H1 (cell line): ENCODE measurements at regions not wholly inside any gene's neighbourhood (a gene's known extent, or its start where the extent isn't known, plus 50 kb on each side); places are given as distances from the start of the nearest gene placed in this dataset.

Experiments
- CTCF ChIA-PET: fragments of 300-600 bp; sonication (Branson Sonifier 250); formaldehyde crosslinking; loops from one replicate; lab custom pipeline; 2021; ENCODE audit not compliant: partially characterized antibody; lab: Charles Lee
- POLR2A ChIA-PET: fragments of 300-600 bp; sonication (Branson Sonifier 250); formaldehyde crosslinking; loops from one replicate; lab custom pipeline; 2021; ENCODE audit warnings: inconsistent platforms; ENCODE audit not compliant: partially characterized antibody; lab: Charles Lee
- DNase-seq, 2 experiments: peaks; one replicate each; pipeline versions ENCODE4 v3.0.0 to v3.0.0-alpha.2; 2010 to 2022; ENCODE audit warnings: low spot score in 2 of 2, low read depth in 1 of 2, mixed read lengths in 1 of 2
- FAIRE-seq: peaks from 2 replicates; lab custom pipeline; 2011; peaks lifted over from hg19 to GRCh38; lab: Jason Lieb, UNC
- H2AFZ ChIP-seq: 2 replicates; pipeline ENCODE4 v1.8.1; 2012; ENCODE audit warnings: low read length, inconsistent platforms
- H2AK5ac ChIP-seq: 2 replicates; pipeline ENCODE4 v1.6.1; 2013; ENCODE audit warnings: low read depth, low read length
- H2BK120ac ChIP-seq: replicated peaks from 2 replicates; pipeline ENCODE3; 2013; ENCODE audit warnings: low read depth, low read length, inconsistent platforms
- H2BK12ac ChIP-seq: 2 replicates; pipeline ENCODE4 v1.6.1; 2013; ENCODE audit warnings: low read depth, low read length
- H2BK15ac ChIP-seq: 2 replicates; pipeline ENCODE4 v1.6.1; 2013; ENCODE audit warnings: low read length
- H2BK20ac ChIP-seq: 2 replicates; pipeline ENCODE4 v1.6.1; 2013; ENCODE audit warnings: low read length
- H2BK5ac ChIP-seq: 2 replicates; pipeline ENCODE4 v1.6.1; 2013; ENCODE audit warnings: low read depth, low read length
- H3K14ac ChIP-seq: 2 replicates; pipeline ENCODE4 v1.6.1; 2013; ENCODE audit warnings: inconsistent platforms; ENCODE audit not compliant: insufficient read length
- H3K18ac ChIP-seq: 2 replicates; pipeline ENCODE4 v1.6.1; 2013; ENCODE audit warnings: low read length; ENCODE audit errors: extremely low read depth
- H3K23ac ChIP-seq: 2 replicates; pipeline ENCODE4 v1.6.1; 2013; ENCODE audit warnings: inconsistent platforms; ENCODE audit not compliant: insufficient read length
- H3K23me2 ChIP-seq: 2 replicates; pipeline ENCODE4 v1.6.1; 2013; ENCODE audit warnings: low read depth, low read length
- H3K27ac ChIP-seq: 2 replicates; pipeline ENCODE4 v1.6.1; 2011; ENCODE audit warnings: low read depth, low read length, inconsistent platforms
- H3K27me3 ChIP-seq, 4 experiments: replicated peaks in 1 of 4; 1 replicate in 1 of 4; 2 replicates in 3 of 4; pipeline versions ENCODE4 v1.6.1 to v1.8.1; 2011 to 2013; ENCODE audit warnings: low read length in 3 of 4, mild to moderate bottlenecking in 3 of 4, inconsistent platforms in 2 of 4, mixed read lengths in 2 of 4, moderate library complexity in 1 of 4; ENCODE audit not compliant: control insufficient read depth in 3 of 4, insufficient read depth in 3 of 4; ENCODE audit errors: extremely low read depth in 1 of 4
- H3K36me3 ChIP-seq, 4 experiments: 2 replicates each; pipeline versions ENCODE4 v1.6.1 to v1.8.1; 2011 to 2013; ENCODE audit warnings: mild to moderate bottlenecking in 4 of 4, low read length in 3 of 4, moderate library complexity in 2 of 4, control low read depth in 1 of 4, inconsistent platforms in 1 of 4; ENCODE audit not compliant: insufficient read depth in 4 of 4, control insufficient read depth in 2 of 4
- H3K4ac ChIP-seq: replicated peaks from 2 replicates; pipeline ENCODE3; 2013; ENCODE audit warnings: low read length, low read depth, mixed read lengths, inconsistent platforms; ENCODE audit not compliant: insufficient read length
- H3K4me1 ChIP-seq, 4 experiments: replicated peaks in 1 of 4; 1 replicate in 1 of 4; 2 replicates in 3 of 4; pipeline versions ENCODE4 v1.6.1 to v1.8.1; 2011 to 2013; ENCODE audit warnings: low read length in 3 of 4, inconsistent platforms in 2 of 4, mixed read lengths in 1 of 4; ENCODE audit not compliant: insufficient read depth in 4 of 4, control insufficient read depth in 3 of 4
- H3K4me2 ChIP-seq, 2 experiments: 2 replicates each; pipeline versions ENCODE4 v1.6.1 to v1.8.1; 2011 to 2013; ENCODE audit warnings: low read depth in 2 of 2, low read length in 2 of 2, control low read depth in 1 of 2, inconsistent platforms in 1 of 2, mild to moderate bottlenecking in 1 of 2; ENCODE audit not compliant: insufficient read depth in 1 of 2
- H3K4me3 ChIP-seq, 4 experiments: fragments of 200-600, 300-600 bp in 1 of 4; sonication (generic), shearing (Covaris generic), sonication (Bioruptor Twin) in 1 of 4; 2 replicates each; pipeline versions ENCODE4 v1.5.1 to v1.8.1; 2011 to 2016; ENCODE audit warnings: low read length in 4 of 4, low read depth in 3 of 4, control low read depth in 2 of 4, inconsistent platforms in 2 of 4, mild to moderate bottlenecking in 2 of 4, mixed read lengths in 1 of 4, moderate library complexity in 1 of 4; ENCODE audit not compliant: insufficient read depth in 2 of 4; ENCODE audit errors: extremely low read depth in 1 of 4
- H3K56ac ChIP-seq: replicated peaks from 2 replicates; pipeline ENCODE3; 2013; ENCODE audit warnings: low read depth, mild to moderate bottlenecking, mixed read lengths, low read length, inconsistent platforms; ENCODE audit not compliant: insufficient read length
- H3K79me1 ChIP-seq: 2 replicates; pipeline ENCODE4 v1.6.1; 2013; ENCODE audit warnings: low read depth, low read length, control low read depth
- H3K79me2 ChIP-seq, 2 experiments: 2 replicates each; pipeline versions ENCODE4 v1.6.1 to v1.8.1; 2012 to 2013; ENCODE audit warnings: low read length in 2 of 2, mild to moderate bottlenecking in 2 of 2, inconsistent platforms in 1 of 2; ENCODE audit not compliant: insufficient read depth in 2 of 2, control insufficient read depth in 1 of 2
- H3K9ac ChIP-seq, 4 experiments: replicated peaks in 1 of 4; 1 replicate in 1 of 4; 2 replicates in 3 of 4; pipeline versions ENCODE4 v1.6.1 to v1.8.1; 2011 to 2013; ENCODE audit warnings: low read depth in 3 of 4, low read length in 3 of 4, control low read depth in 2 of 4, mild to moderate bottlenecking in 2 of 4, moderate library complexity in 2 of 4, inconsistent platforms in 1 of 4; ENCODE audit errors: extremely low read depth in 1 of 4
- H3K9me3 ChIP-seq, 2 experiments: 2 replicates each; pipeline versions ENCODE4 v1.6.1 to v1.8.1; 2012 to 2013; ENCODE audit warnings: mild to moderate bottlenecking in 2 of 2, moderate library complexity in 2 of 2, control low read depth in 1 of 2, inconsistent platforms in 1 of 2, low read depth in 1 of 2, low read length in 1 of 2, mixed read lengths in 1 of 2; ENCODE audit not compliant: insufficient read depth in 2 of 2
- H4K20me1 ChIP-seq, 2 experiments: replicated peaks in 1 of 2; 2 replicates each; pipeline versions ENCODE3 to v1.8.1; 2011 to 2013; ENCODE audit warnings: inconsistent platforms in 2 of 2, low read length in 2 of 2, mild to moderate bottlenecking in 1 of 2; ENCODE audit not compliant: insufficient read depth in 2 of 2, control insufficient read depth in 1 of 2
- H4K5ac ChIP-seq: 2 replicates; pipeline ENCODE4 v1.6.1; 2013; ENCODE audit warnings: low read length, low read depth, mixed read lengths, inconsistent platforms; ENCODE audit not compliant: insufficient read length
- H4K8ac ChIP-seq: 2 replicates; pipeline ENCODE4 v1.8.0; 2013; ENCODE audit warnings: mild to moderate bottlenecking, moderate library complexity, low read length, inconsistent platforms; ENCODE audit not compliant: insufficient read depth; ENCODE audit errors: extremely low read depth
- H4K91ac ChIP-seq: replicated peaks from 2 replicates; pipeline ENCODE3; 2013; ENCODE audit warnings: low read length, mixed read lengths, inconsistent platforms; ENCODE audit not compliant: insufficient read length
- EP300 ChIP-seq, 2 experiments: IDR thresholded peaks; 1 replicate in 1 of 2; 2 replicates in 1 of 2; pipeline ENCODE4 v1.6.1; 2011 to 2012; ENCODE audit warnings: low read depth in 2 of 2, low read length in 2 of 2, mild to moderate bottlenecking in 2 of 2, borderline replicate concordance in 1 of 2, inconsistent platforms in 1 of 2, moderate library complexity in 1 of 2
- RXRA ChIP-seq: IDR thresholded peaks from 2 replicates; pipeline ENCODE4 v1.6.1; 2011; ENCODE audit warnings: low read depth, mild to moderate bottlenecking, low read length, moderate library complexity; ENCODE audit not compliant: insufficient read depth
- WGBS, 2 experiments: shearing (Covaris generic) in 1 of 2; methylation state at CpG; one replicate each; pipeline versions ENCODE4 v1.1.6 to v1.1.7; 2013 to 2015; ENCODE audit warnings: low lambda C conversion rate in 2 of 2, mixed read lengths in 2 of 2, inconsistent platforms in 1 of 2, low coverage in 1 of 2, missing lambda C conversion rate in 1 of 2; ENCODE audit not compliant: insufficient replicate concordance in 2 of 2, insufficient coverage in 1 of 2, insufficient read length in 1 of 2; ENCODE audit errors: extremely low coverage in 1 of 2, missing lambda C conversion rate in 1 of 2; 5-methylcytosine and 5-hydroxymethylcytosine counted together

GRCh38 chr13:106961216-106961615 lies 393.3 kb upstream of the ARGLU1 start:
- FAIRE-seq (no peak), DNase-seq (no peak)
- Histone ChIP-seq H2BK5ac (no peak overlapping the region), H2BK120ac (no peak overlapping the region), H3K79me2 (no peaks in the 10 kb centered on the region), H3K23me2 (no peaks in the 10 kb centered on the region), H4K8ac (no peak overlapping the region), H2AFZ (no peak overlapping the region), H3K27ac (no peak overlapping the region), H3K36me3 (no peaks in the 10 kb centered on the region), H4K20me1 (no peaks in the 10 kb centered on the region), H3K79me1 (no peaks in the 10 kb centered on the region), H3K9me3 (no peaks in the 10 kb centered on the region), H3K4me1 (no peaks in the 10 kb centered on the region), H3K4me3 (no peak overlapping the region), H3K14ac (no peak overlapping the region), H2BK20ac (no peak overlapping the region), H3K56ac (no peak overlapping the region), H3K4me2 (no peak overlapping the region), H3K18ac (no peak overlapping the region), H3K9ac (no peak overlapping the region), H3K27me3 (no peaks in the 10 kb centered on the region), H2BK15ac (no peak overlapping the region), H3K23ac (no peak overlapping the region), H2BK12ac (no peak overlapping the region), H2AK5ac (no peak overlapping the region), H3K4ac (no peak overlapping the region), H4K5ac (no peak overlapping the region), H4K91ac (no peak overlapping the region)
- ChIA-PET CTCF (no interaction called here), POLR2A (no interaction called here)
- WGBS, 2 experiments = 95% methylated on average over 1 of the region's 1 CpG; no CpG with 5 or more reads in 1 of the 2 experiments
- no peak for TF ChIP-seq EP300 (IDR thresholded peaks at IDR 0.05; ENCODE audit: borderline replicate concordance in 1 of 2, low read depth in 2 of 2, low read length in 2 of 2)
- TF ChIP-seq RXRA = no peak
